Fibroblast of upper back skin (primary cell): ENCODE measurements at regions not wholly inside any gene's neighbourhood (a gene's known extent, or its start where the extent isn't known, plus 50 kb on each side); places are given as distances from the start of the nearest gene placed in this dataset.
A peak's percentile ranks its signal among the peaks of the same experiment; 100 is the strongest.

Experiments
- DNase-seq: peaks from one replicate; pipeline ENCODE4 v3.0.0-alpha.2; 2013

DNA sequence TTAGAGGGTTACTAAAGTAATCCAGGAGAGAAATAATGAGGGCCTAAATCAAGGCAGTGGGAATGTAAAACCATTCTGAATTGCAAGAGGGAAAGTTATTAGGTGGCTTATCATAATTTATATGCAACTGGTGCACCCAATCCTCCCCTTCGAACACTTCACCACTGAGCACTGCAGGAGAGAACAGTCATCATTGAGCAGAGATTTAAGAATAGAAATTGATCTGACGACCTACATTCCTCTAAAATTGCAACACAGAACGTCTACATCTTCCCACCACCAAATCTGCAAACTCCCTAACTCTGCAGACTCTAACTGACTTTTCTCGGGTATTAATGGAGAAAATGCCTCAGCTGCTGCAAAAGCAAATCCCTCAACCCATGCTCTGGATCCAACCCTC, 138.5 kb upstream of the CDH20 start:
- no peak for DNase-seq

DNA sequence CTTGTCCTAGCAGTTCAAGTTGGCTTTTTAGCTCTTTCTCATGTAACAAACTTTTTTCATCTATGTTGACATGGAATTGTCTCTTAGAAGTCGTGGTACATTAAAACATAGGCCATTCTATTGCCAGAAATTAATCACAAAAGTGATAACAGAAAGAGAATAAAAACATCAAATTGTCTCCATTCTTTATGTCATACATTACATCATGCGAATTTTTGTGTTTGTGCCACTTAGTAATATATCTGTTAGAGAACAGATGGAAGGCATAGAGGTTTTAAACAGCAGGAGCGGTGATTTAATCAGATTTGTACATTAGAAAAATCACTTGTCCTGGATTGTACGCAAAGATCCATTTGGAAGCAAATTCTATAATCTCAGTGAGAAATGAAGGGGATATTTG, 136.5 kb upstream of the CDH20 start:
- no peak for DNase-seq

DNA sequence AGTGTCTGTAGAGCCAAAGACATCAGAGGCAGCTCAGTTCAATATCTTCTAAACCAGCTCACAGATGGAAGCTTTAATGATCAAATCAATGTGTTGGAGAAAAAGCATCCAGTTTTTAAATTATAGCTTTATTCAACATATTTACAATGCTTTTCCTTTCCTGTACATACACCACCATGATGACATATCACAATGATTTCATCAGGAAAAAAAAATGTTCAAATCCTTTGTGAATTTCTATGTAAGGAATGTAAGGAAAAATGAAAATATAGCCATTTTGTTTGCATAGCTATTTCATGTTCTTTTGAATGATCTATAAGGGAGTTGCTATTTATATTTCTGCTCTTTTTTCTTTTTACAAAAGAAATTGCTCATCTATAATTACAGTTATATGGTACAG, 134.7 kb upstream of the CDH20 start:
- DNase-seq, result peak; percentile 46

DNA sequence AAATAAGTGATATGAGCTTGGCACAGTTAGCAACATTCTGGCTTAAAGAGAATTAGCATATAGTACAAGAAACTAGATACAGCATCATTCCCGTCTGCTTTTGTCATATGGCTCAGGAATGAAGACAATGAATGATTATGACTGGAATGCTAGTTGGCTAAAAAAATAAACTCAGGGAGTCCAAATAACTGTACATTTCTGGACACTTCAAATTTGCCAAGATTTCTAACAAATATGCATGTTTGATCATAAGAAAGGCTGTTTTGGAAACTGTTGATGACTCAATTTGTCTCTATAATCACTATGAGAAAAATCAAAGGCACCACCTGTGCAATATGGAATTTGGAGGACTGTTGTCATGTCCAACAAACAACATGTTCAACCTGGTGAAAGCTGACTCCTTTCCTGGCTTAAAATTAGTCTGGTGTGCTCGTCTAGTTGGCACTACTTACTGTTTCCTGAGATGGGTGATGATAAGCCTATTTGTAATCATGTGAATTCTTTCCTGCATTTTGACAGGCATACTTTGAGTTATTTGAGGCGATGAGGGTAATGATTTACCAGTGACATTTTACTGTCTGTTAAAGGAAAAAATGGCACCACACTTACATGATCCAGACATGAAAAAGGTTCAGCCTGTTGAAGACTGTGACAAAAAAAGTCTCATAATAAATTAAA, 133.9 kb upstream of the CDH20 start:
- DNase-seq, result peak; percentile 85

DNA sequence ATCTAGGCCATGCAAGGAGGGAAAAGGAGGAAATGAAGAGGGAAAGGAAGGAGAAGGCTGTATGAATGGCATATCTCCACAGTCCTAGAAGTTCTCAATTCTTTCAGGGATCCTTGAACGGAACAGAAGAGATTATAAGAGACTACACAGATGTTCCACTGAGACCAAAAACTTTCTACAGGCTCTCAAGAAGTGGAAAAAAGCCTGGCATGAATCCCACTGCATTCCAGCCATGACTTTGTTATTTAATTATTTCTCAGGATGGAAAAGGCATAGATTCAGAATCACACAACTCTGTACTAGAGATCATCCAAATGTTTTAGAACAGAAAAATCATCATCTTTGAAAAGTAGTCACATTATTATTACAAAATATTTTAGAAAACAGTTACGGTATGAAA, 131.7 kb upstream of the CDH20 start:
- peak; percentile 71 for DNase-seq

DNA sequence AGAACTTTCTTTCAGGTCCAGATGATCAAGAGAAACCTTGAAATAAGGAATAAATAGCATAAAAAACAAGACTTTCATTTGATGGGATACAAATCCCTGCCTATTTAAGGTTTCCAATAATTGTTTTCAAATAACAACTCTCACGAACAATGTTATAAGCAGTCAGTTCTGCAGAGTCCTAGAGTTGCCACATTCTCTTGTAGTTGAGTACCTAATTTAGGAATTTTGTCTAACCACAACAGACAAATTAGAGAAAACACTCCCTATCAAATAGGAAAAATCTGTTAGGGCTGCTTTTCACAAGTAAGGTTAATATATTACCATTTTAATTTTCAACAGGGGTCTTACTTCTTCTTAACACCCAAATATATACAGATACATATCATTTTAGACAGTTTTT, 130.1 kb upstream of the CDH20 start:
- DNase-seq, result peak; percentile 26

DNA sequence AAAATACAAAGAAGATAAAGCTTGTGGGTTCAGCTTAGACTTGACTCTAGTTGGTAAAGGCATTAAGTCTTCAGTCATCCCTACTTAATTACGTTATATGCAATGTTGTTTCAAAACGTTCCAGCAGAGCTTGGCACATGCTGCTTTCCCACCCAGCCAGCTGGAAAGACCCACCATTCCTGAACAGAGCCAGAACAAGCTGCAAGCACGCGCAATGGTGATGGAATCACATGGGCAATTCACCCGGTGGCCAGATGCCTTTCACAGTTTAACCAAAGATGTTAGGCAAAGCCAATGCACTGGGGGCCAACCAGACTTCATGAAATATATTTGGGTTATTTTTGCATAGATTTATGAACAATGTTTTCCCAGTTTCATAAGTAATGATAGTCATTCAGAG, 123.4 kb upstream of the CDH20 start:
- DNase-seq, result no peak

DNA sequence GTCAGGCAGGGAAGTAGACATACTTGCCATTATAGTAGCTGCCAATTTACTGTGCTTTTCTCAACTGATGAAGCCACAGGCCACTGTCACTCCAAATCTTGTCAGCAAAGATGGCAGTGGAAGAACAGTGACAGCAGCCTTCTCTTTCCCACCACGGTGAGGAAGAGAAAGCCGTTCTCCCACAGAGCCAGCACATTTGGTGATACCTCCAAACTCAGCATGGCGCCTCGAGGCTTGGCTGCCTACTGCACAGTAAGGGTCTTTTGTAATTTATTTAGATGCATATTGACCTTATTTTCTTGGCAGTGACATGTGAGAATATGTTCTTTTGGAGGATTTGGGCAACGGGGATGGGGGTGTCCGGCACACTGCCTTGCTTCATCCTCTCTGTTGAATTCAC, 117.2 kb upstream of the CDH20 start:
- no peak for DNase-seq

DNA sequence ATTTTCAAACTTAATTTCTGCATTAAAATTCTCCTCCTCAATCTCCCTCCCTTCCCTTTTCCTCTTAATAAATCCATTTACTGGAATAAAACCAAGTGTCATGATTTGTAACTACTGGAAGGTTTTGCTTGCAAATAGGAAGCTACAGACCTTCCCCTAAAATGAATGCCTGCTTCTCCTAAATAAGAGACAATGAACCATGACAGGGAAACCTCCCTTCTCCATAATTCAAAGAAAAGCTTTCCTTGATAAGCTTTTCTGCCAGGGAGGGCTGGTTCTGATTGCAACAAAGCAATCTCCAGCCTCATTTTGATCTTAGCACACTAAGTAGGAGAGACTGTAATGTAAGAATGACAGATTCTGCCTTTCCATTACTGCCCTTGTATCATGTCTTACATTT, 111.0 kb upstream of the CDH20 start:
- no peak for DNase-seq

DNA sequence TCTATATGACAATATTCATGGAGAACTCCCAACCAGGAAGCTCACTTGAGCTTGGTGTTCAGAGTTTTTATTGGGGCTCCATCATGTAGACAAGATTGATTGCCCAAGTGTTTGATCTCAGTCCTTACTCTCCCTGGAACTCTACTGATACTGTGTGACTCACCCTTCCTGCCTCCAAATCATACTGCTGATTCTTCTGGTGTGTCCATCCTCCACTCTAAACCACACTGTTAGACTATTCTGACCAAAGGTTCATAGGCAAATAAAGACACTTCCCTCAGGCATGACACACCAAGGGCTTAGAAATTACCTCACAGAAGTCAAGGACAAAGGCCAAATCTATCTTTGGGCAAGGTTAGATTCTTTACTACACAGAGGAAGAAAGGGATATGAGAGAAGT, 107.9 kb upstream of the CDH20 start:
- peak; percentile 7 for DNase-seq

DNA sequence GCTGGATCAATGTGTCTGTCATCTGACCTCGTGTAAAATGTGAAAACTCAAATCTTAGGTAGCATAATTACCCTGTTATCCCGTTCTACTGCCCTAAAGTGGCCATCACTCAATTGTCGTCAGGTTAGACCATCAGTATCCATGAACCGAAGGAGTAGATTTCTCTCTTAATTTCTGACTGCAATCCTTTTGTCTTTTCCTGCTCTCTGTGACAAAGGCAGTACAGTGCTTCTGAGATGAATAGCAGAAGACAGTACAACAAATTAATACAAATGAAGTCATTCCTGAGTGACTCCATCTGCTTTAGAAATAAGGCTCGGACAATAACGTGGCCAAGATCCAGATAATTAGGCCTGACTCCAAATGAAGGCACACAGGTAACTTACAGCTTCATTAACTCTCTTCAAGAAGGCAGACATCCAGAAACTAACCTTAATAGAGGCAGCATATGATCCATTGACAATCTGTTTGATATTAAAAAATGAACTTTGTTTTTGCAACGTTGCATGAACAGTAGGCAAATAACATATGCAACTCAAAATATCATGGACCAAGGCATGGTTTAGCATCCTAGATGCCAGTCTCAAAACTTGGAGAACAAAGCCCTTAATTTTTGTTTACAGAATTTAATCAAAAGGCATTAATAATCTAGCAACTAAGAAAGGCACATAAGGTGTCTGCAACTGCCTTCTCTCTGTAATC, 96.7 kb upstream of the CDH20 start:
- no peak for DNase-seq

DNA sequence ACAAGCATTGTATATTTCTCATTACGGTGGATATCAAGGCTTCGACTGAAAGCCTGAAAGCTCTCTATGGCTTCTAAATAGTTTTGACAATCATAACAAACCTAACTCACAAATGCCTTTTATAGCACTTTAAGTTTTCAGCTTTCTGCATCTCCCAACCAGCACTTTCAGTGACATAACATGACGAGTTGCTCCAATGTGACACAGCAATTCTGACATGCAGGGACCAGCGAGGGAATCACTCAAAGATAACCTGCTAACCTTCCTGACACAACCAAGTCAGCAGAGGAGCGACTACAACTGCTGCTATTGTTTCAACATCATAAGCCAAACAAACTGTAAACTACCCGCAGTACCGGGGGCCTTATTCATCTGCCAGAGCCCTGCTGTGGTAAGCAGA, 95.7 kb upstream of the CDH20 start:
- no peak for DNase-seq

DNA sequence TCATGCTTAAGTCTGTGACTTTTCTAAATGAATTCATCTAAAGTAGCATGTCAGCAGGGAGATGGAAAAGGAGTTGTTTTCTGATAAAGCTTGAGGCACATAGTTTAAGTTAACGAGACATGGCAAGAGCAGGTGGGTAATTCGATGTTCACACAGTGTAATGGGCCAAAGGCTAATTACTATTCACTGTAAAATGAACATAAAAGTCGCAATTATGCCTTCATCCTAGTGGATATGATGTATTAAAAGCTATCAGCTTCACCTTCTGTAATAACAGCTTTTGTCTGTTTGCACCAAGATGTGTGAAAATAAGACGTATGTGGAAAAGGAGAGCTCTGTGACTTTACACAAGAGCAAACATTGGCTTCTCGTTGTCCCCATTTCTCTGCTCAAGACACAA, 94.2 kb upstream of the CDH20 start:
- DNase-seq, result no peak

DNA sequence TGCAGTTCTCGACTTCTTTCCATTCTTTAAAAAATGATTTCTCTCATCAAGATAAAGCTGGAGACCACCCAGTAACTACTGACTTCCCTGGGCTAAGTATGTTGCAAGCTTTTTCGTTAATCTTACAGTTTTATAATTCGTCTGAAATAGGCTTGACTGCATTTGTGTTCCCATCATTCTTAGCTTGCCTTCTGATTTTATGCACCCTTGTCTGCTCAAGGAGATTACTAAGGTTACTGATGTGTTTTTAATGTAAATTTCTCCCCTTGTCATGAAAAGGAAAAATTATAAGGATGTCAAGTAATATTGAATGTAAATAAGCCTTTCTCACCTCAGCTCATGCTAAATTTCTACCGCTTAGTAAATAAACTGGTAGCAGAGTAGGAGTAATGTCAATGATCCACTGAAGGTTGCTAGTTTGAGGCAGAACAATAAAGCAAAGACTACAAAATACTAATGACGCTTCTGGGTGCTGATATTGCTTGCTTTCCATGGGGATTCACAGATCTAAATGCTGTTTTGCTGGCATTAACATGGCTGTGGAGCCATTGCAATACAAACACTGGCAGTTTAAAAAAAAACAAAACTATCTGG, 91.9 kb upstream of the CDH20 start:
- no peak for DNase-seq

DNA sequence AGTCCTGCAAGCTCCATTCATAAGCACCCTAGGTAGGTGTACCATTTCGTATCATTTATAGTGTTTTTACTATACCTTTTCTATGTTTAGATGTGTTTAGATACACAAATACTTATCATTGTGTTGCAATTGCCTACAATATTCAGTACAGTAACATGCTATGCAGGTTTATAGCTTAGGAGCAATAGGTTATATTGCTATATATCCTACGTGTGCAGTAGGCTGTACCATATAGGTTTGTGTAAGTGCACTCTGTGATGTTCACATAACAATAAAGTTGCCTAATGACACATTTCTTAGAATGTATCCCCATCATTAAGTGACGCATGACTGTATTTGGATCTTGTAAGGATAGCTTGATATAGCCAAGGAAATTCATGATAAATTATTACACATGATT, 88.6 kb upstream of the CDH20 start:
- DNase-seq, result no peak

DNA sequence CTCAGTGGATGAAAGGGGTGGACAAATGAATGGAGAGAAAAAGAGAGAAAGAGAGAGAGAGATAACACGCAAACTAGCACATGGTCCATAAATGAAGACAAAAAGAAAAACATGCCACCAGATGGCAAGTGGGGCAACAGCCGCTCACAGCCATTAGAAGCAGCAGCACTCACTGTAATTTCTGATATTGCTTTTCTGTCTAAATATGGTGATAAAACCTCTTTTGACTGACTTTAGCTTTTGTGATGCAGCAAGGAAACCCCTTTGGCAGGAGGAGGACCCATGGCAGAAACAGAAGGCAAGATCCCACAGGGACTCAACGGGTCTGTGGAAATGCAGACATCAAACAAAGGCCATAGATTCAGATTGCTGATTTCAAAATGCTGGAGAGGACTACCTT, 88.0 kb upstream of the CDH20 start:
- no peak for DNase-seq

DNA sequence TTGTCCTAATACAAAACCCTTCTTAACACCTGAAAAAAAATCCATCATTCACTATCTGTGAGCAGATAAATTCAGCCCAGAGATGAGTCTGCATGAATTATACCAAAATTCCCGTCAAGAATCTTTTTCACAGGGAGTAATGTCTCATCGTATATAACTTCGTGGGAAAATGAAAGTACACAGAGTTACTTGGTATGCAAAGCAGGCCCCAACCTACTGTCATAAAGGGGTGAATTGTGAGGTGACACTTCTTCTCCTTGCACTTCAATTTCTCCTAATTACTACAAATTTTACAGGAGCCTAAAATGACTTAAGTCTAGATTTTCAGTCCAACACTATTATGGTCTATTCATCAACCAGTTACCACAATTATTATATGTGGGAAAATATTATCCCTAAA, 84.6 kb upstream of the CDH20 start:
- no peak for DNase-seq

DNA sequence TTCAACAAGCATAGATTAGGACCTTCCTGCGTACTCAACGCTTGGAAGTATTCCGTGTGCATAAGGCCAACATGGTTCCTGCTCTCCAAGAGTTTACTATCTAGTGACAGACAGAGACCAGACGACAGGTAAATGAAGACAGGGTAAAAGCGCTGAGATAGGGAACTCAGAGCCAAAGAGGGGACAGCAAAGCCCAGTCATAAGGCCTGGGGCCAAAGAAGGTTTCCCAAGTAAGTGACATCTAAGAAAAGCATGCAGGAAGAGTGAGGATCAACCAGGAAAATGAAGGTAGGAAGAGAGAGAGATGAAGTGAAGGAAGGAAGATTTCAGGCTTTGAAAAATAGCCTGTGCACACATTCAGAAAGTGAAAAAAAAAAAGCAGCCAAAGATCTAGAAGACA, 76.9 kb upstream of the CDH20 start:
- no peak for DNase-seq

DNA sequence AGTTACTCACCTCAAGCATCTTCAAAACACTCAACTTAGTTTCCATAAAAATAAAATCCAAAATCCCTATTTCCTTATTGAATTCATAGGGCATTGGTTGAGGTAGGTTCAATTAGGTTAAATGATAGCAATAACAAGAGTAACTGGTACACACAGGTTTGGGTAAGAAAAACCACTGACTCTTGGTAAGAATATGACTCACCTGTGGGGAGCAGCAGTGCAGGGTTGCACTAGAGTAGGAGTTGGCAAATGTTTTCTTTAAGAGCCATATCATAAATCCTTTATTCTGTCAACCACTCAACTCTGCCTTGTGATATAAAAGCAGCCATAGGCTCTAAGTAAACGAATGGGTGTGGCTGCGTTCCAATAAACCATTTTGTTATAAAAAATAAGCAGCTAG, 71.4 kb upstream of the CDH20 start:
- DNase-seq, result no peak

DNA sequence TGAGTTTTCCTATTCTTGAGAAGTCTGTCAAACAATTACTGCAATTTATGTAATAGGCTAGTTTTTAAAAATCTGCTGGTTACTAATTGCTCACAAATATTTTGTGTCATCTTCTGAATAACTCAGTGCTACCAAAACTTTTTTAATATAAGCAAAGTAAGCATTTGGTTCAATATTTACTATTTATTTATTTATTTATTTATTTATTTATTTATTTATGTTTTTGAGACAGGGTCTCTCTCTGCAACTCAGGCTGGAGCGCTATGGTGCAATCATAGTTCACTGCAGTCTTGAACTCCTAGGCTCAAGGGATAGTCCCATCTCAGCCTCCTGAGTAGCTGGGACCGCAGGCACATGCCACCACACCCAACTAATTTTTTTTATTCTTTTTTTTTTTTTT, 60.4 kb upstream of the CDH20 start:
- no peak for DNase-seq

DNA sequence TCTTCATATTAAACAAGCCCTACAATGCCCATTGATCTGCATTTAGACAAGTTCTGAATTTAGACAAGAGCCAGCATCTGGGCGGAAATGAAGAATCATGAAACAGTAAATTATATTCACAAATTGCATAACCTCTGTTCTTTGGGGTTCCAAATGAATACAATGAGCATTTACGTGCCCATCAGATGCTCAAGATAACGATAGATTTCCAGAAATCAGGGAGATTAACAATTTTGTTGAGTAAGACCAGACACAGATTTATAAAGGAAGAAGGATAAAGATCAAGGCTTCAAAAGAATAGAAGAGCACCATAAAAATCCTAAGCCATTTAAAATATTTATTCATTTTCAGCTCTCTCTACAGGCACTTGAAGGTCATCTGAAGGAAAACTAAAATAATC, 59.7 kb upstream of the CDH20 start:
- no peak for DNase-seq

DNA sequence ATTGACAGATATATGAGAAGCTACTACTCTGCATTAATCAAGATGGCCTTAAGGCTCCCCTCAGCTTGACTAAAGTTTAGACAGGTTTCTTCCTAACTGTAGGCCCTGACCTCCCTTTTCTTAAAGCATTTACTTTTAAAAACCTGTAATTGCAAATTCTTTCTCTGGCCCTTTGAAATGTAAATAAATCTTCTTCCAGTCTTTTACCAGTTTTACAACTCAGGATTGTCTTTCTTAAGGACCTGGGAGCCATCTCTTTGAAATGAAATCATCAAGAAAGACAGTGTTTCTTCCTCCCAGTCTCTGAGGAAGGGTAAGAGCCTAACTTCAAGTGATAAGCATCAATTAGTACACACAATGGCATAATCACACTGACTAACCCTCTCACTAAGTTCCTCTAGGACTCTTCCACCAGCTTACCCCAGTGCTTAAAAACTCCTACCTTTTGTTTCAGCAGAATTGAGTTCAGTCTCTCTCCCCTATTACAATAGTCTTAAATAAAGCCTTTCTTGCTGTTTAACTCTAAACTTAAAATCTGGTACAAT, 58.7 kb upstream of the CDH20 start:
- no peak for DNase-seq

DNA sequence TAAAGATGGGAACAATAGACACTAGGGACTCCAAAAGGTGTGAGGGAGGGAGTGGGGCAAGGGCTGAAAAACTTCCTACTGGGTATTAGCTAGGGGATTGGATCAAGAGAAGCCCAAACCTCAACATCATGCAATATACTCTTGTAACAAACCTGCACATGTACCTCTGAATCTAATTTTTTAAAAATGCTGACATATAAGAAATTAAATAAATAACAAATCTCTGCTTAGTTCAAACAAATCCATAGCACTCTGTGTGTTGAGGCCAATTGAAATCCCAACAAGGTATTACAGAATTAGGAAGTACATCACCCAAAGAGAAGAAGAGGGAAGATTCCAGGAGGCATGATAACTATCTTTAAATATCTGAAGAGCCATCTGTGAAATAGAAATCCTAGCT, 55.4 kb upstream of the CDH20 start:
- DNase-seq, result no peak

DNA sequence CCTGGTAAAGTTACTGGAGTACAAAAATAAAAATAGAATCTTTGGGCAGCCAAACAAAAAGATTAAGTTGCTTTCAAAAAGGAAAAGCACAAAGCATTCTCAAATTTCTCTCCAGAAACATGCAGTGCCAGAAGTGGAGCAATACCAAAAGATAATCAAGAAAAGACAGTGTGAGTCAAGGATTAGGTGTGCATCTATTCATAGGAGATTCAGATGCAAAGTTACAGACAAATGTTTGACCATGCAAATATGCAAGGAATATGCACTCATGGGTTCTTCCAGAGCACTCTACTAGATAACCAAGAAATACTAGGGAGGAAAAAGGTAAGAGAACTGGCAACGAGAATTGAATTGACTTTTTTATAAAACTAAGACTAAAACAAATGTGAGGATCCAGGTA, 51.8 kb upstream of the CDH20 start:
- no peak for DNase-seq

DNA sequence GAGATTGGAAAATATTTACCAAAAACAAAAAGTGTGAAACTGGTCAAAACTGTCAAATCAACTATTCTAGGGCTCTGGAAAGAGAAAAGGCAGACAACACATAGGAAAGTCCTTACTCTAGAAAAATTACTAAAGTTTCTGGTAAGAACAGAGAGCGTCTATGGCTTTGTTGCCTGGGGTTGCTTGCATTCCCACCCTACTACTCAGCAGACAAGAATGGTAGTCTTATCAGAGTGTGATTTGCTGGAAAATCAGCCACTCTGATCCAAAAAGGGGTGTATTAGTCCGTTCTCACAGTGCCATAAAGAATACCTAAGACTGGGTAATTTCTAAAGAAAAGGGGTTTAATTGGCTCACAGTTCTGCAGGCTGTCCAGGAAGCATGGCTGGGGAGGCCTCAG, 50.3 kb upstream of the CDH20 start:
- DNase-seq, result no peak
